PFSK-1 (cell line): ENCODE measurements at regions not wholly inside any gene's neighbourhood (a gene's known extent, or its start where the extent isn't known, plus 50 kb on each side); places are given as distances from the start of the nearest gene placed in this dataset.

ENCODE experiments used
- TAF1 ChIP-seq: IDR thresholded peaks from 2 replicates; pipeline ENCODE4 v1.6.1; 2012; ENCODE audit warnings: low read length, control low read depth, borderline replicate concordance; ENCODE audit not compliant: insufficient read depth
- TF ChIP-seq, protein P1 (sequence below), 2 experiments: IDR thresholded peaks; 2 replicates each; pipeline versions ENCODE4 v1.6.1 to v1.8.0; 2011 to 2012; ENCODE audit warnings: low read depth in 2 of 2, low read length in 2 of 2, control low read depth in 1 of 2, inconsistent platforms in 1 of 2, mild to moderate bottlenecking in 1 of 2, moderate library complexity in 1 of 2; ENCODE audit not compliant: insufficient read depth in 1 of 2

DNA sequence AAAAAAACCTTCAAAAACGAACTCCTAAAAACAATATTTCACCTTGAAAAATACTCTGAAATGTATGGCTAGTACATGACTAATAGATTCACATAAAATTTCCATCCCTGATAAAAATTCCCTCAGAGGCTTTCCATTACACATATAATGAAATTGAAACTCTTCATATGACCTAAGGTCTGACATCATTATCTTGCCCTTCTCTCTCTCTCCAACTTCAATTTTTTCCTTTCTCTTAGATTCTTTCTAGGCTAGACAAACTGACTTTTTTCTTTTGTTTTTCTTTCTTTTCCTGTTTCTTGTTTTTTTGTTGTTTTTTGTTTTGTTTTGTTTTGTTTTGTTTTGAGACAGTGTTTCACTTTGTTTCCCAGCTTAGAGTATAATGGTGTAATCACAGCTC is 1220.5 kb downstream of the ROBO2 start:
- no peak for TF ChIP-seq TAF1
- TF ChIP-seq, protein P1, sequence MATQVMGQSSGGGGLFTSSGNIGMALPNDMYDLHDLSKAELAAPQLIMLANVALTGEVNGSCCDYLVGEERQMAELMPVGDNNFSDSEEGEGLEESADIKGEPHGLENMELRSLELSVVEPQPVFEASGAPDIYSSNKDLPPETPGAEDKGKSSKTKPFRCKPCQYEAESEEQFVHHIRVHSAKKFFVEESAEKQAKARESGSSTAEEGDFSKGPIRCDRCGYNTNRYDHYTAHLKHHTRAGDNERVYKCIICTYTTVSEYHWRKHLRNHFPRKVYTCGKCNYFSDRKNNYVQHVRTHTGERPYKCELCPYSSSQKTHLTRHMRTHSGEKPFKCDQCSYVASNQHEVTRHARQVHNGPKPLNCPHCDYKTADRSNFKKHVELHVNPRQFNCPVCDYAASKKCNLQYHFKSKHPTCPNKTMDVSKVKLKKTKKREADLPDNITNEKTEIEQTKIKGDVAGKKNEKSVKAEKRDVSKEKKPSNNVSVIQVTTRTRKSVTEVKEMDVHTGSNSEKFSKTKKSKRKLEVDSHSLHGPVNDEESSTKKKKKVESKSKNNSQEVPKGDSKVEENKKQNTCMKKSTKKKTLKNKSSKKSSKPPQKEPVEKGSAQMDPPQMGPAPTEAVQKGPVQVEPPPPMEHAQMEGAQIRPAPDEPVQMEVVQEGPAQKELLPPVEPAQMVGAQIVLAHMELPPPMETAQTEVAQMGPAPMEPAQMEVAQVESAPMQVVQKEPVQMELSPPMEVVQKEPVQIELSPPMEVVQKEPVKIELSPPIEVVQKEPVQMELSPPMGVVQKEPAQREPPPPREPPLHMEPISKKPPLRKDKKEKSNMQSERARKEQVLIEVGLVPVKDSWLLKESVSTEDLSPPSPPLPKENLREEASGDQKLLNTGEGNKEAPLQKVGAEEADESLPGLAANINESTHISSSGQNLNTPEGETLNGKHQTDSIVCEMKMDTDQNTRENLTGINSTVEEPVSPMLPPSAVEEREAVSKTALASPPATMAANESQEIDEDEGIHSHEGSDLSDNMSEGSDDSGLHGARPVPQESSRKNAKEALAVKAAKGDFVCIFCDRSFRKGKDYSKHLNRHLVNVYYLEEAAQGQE (IDR thresholded peaks at IDR 0.05; ENCODE audit: insufficient read depth in 1 of 2, low read depth in 2 of 2, low read length in 2 of 2), result no peak
